Cerebellar cortex (tissue), 1 donor: ENCODE measurements at regions not wholly inside any gene's neighbourhood (a gene's known extent, or its start where the extent isn't known, plus 50 kb on each side); places are given as distances from the start of the nearest gene placed in this dataset.

Experiments
- DNase-seq: peaks from one replicate; pipeline ENCODE4 v3.0.0-alpha.2; 2015; ENCODE audit warnings: low spot score

DNA sequence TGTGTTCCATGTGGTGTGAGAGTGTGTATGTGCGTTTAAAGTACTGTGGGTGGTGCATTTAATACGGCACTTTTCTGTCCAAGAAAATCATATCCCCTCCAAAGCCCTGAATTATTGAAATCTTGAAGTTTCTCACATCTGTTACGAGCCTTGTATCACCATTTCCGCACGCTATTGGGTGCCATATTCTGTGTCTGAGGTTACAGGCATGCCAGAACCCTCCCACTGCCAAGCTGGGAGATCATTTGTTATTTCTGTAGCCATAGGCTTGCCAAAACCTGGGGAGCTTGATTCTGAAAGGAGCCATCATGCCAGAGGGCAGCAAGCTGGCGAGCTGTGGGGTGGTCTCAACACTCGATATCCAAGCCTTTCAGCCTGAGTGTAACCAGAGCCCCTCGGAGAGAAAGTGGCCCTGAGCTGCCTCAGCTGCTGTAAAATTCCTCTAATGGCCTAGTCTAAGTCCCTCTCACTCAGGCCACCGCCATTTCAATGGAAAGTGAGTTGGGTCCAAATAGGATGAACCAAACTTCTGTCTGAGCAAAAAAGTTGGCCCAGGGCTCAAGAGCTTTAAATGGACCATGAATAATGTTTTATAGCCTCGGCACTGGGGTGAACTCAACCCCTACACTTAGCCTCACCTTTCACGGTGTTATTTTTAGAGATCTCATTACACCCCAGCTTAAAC lies 298.4 kb upstream of the DUSP10 start:
- no peak for DNase-seq

DNA sequence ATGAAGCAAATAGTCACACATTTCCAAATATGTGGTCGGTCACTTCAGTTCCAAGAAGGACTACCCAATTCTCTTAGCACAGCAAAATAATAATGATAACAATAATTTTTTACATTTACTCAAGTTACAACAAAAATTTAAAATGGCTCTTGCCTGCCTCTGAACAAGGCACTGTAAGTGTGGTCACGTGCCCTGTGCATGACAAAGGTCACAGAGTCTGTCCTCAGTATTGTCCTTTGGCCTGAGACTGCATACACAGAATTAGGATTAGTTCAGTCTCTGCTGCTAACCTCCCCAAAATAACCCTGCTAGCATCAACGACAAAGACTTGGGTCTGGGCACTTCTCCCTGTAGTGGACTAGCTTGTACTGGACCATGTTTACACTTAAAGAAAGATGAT lies 297.1 kb upstream of the DUSP10 start:
- no peak for DNase-seq

DNA sequence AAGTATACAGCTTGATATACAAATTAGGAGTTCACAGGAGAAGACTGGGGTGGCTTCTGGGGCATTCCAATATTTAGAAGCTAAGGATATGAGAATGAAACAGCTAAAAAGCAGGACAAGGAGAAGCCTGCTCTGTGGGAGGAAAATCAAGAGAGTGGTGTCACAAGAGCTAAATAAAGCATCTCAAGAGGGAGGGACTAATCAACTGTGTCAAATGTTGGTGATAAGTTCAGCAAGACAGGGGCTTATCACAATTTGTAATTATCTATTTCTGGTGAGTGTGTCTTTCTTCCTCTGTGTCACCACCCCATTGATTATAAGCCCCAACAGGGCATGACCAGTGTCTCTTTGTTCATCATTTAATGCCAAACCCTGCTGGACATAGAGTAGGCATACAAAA lies 295.8 kb upstream of the DUSP10 start:
- DNase-seq: no peak

DNA sequence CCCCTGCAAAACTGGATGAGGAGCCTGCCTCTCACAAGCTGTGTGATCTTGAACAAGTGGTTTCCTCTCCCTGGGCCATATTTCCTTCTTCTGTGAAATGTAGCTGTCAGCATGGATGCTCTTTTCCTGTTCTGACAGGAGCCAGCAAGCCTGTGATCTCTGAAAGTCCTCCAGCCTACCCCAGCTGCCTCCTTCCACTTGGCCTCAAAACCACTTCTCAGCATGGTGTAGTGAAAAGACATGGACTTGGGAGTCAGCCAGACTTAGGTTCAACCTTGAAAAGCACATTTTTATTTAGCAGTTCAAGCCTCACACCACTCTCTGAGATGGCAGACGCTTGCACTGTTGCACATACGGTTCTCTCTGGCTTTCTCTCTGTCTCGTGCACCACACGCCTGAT lies 292.9 kb upstream of the DUSP10 start:
- DNase-seq: peak; percentile 91

DNA sequence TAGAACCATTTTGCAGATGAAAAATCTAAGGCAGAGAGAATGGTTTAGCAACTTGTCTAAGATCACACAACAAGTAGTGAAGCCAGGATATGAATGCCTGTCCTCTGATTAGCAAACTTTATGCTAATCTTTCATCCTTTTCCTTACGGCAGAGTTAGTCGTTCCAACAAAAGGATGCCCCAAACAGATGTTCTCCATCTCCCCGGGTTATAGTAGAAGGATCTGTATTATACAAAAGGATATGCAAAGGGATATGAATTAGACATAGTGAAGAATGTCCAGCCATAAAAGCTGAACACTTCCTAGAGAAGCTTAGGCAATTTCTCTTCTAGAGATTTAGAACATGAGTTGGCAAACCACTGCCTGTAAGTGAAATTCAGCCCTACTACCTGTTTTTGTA lies 291.6 kb upstream of the DUSP10 start:
- DNase-seq: no peak

DNA sequence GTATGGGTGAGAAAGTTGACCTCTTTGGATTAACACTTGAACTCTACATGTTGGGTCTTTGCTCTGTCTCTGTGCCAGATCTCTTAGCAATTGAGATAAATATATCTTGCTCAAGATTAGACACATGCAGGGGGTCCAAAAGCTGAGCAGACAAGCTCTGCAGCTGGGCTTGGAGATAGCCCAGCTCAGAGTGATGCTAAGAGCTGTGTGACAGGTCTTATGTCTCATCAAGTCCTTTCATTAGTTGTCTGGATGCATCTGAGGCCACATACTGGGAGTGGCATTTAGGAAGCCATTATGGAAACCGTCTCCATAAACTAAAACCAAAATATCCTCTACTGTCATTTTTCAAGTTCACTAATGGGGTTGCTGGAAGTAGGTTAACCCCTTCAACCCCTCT lies 289.4 kb upstream of the DUSP10 start:
- DNase-seq: no peak

DNA sequence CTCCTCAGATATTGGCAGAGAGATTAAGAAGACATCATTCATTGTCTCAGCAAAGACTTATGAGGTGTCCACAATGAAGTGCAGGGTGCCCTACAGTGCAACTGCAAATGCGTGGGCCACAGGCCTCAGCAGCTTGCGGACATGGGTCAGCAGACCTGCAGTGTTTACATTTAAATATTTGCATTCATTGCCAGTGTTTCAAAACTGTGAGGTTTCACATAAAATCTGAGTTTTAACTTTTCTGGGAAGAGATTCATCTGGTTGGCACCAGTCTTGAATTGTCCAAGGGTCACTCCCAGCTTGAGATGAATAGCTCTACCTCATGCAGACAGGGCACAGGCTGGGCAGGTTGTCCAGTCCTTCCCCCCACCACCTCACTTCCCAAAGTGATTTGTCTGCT lies 286.8 kb upstream of the DUSP10 start:
- DNase-seq: no peak

DNA sequence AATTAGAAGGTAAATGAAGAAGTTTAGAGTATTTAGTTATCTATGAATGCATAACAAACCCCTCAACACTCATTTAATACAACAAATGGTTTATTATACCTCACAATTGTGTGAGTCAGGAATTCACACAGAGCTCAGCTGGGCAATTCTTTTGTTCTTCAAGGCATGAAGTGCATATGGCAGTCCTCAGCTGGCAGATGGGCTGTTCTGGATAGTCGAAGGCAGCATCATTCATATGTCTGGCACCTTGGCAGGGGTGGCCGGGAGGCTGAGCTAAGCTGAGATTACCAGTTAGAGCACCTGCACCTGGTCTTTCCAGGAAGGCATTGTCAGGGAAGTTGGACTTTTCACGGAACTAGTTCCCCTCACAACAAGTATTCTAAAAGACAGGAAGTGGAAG lies 286.2 kb upstream of the DUSP10 start:
- peak; percentile 13 for DNase-seq

DNA sequence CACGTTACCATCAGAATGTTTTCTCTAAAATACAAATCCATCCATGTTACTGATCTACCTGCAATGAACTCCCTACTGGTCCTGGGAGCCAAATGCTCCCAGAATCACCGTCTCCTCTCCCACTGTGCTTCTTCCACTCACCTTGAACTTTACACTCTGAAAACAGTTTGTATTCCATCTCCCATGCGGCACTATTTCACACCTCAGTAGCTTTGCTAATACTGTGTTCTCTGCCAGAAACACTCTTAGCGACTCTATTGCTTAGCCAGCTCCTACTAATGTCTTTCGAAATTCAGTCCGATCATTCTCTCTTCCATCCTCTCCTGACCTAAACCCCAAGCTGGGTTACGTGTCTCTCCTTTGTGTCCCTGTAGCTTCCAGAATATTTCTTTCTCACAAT lies 284.4 kb upstream of the DUSP10 start:
- no peak for DNase-seq

DNA sequence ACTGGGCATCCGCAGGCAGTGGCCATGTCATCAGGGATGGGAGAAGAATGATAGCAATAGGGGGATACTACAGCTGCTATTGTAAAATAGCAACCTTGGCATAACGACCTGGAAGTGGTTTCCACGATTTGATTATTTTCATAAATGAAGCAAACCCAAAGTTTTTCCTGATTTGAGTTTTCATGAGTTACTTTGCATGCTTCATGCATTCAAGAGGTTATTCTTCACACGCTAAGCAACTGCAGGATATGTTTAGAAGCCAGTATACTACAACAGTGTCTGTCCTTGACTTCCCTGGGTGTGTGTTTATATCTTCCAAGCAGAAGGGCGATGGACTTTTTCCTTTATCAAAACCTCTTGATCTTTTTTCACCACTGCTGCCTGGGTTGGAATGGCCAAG lies 281.1 kb upstream of the DUSP10 start:
- no peak for DNase-seq

DNA sequence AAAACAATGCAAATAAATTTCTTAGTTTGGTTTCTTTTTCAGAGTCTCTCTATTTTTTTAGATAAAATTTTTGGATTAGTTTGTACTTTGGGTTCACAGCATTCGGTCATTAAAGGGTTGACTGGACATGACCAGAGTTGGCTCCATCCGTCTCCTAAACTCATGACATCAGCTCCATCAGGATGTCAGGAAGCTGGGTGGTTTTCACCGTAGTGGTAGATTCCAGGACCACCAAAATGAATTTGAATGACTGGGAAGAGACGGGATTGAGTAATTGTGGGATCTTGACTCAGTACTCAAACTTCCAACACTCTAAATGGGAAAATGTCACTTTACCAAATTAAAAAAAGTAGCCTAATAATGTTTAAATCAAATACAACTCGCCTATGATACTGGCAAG lies 279.2 kb upstream of the DUSP10 start:
- DNase-seq: no peak

DNA sequence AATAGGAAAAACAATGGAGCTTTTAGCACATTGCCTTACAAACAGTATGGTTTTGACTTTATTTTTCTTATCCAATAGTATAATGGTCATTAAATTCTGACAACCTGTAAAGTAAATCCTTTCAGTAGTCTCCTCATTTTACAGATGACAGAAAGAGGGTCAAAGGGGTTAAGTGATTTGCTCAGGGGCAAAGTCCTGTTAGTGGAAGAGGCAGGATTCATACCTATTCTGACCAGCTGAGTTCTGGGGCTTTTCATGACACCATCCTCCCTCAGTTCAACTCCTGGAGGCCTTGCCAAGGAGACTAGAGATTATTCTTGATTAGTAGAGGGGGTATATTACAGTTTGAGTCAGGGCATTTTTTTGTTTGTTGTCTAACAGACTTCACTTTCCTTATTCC lies 278.7 kb upstream of the DUSP10 start:
- DNase-seq: no peak

DNA sequence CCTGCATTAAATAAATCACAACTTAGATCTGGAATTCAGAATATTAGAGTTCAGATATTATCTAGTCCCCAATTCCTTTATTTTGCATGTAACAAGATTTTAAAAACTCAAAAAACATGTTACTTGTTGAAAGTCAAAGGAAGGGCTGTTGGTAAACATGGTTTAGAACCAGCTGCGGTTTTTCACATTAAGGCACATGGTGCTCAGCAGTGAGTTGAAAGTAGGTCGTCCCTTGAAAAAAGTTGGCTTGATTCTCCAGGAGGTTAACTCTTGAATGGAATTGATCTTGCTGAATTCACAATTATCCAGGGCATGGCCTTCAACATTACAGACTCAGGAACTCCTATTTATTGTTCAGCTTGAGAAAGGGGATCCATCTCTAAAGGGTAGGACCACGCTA lies 277.1 kb upstream of the DUSP10 start:
- DNase-seq: no peak

DNA sequence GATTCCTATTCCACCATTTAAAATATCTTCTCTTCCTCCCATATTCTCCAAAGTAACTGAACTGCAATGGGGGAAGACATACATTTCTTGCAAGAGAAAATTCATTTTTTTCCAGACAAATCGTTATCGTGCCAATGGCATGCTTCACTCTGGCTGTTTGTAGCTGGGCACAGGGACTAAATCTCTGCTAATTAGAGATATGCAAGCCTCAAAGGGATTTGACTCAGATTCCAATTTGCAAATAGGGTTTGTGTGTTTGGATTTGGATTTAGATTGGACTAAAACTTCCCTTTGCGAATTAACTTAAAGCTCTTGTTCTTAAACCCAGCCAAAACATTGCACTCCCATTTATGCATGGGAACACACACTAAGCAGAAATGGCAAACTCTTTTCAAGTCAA lies 276.2 kb upstream of the DUSP10 start:
- no peak for DNase-seq

DNA sequence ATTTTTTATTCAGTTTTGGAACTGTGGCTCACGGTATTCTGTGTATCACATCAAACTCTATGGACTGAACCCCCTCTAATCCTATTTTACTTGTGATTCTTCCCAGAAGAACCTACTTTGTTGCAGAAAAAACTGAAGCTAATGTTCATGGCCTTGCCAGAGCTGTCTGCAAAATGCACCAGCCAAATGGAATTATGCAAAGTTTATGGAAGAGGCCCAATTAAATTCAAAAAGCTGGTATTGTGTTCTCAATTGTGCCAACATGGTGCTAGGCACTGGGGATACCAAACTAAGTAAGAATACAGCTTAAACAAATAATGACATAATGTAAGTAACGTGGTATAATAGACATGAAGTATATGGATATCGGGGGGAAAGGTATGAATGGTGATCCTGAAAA lies 273.8 kb upstream of the DUSP10 start:
- DNase-seq: no peak

DNA sequence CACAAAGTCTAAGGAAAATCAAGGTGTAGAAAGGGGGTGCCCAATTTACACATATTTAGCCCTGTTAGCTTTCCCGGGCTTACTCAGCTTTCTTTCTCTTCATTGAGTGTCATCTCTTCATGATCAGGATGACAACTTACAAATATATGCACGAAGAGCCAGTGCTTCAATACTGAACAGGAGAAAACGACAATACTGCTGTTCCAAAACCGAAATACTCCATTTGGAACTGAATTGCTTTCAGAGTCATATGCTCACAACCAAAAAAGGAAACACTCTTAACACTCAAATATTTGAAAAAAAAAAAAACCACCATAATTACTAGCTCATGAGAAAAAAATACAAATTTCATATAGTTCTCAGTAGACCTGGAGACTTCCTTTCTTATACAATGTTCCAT lies 272.1 kb upstream of the DUSP10 start:
- DNase-seq: no peak

DNA sequence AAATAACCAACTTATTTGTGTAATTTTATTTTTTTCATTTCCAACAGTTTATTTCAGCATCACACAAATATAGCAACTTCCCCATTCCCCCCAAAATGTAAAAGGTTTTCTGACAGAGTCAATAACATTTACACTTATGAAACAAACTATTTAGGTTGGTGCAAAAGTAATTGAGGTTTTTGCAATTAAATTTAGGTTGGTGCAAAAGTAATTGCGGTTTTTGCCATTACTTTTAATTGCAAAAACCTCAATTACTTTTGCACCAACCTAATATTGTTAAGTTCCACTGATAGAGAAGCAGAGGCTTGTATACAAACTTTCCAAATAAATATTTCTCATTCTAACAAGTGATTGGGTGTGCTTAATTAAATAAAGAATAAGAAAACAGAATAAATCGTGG lies 270.9 kb upstream of the DUSP10 start:
- DNase-seq: no peak

DNA sequence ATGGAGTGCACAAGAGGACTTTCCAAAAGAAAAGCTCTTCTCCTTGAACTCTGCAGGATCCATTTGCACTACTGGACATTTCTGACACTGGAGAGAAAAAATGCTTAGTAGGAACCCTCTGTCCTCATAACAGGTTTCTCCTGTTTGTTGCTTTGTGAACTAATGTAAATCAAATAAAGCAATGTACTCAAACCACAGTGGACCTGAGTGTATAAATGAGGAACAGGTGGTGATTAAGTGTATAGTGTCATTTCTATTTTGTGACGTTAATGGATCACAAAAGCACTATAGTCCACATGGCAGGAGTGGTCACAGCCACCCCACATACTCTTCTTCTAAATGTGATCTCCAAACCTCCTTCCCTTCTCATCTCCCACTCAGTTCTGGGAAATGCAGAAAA lies 268.4 kb upstream of the DUSP10 start:
- no peak for DNase-seq

DNA sequence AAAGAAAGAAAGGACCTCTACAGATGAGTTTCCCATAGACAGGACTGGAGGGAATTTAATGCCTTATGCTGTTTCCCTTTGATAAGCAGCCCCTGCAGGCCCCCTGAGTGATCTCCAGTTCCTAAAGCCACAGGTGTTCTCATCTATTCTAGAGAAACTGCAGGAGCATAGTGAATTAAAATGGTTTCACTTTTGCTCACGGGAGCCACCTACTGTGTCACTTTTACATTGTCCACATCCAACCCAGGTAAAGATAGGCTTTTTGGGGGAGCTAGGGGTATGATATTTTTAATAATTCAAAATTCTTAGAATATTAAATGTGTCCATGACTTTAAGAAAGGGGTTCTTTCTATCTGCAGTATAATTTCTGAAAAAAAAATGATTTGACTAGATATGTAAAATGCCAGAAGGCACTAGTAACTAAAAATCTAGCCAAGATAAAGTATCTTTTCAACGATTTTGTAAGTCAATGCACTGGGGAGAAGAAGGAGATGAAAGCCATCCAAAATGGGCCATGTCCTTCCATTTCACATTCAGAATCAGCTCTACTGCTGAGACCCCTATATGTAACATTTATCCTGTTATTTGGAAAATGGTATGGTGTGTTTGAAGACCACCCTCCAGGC lies 267.3 kb upstream of the DUSP10 start:
- DNase-seq: no peak

DNA sequence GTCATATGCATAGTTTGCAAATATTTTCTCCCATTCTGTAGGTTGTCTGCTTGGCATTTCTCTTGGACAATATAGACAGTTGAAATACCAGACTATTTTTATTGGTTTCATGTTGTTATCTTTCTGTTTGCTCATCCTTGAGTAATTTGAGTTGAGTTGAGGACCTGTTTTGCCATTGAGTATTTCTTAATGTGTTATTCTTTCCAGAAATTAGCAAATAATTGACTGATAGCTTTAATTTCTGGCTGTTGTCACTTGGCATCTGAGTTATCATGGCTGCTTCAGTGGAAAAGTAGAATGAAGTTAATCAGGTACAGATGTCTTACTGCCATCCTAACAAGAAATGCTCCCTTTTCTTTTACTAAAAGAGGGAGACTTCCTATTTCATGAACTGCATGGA lies 264.8 kb upstream of the DUSP10 start:
- no peak for DNase-seq

DNA sequence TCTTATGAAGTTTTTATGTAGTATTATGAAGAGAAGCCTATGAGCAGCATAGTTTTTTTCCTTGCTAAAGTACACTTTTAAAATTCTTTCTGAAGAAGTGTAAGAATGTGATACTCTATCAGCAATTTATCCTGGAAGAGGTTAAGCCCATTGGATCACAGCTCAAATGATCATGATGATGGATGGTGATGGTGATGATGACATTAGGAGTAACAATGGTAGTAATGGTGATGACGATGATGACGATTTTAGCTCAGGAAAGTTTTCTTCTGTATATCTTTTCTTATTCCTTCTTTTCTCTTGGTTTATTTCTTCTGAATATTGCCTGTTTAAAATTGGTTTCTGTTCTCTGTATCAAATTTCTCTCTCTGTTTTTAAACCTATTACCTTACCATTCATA lies 262.9 kb upstream of the DUSP10 start:
- DNase-seq: no peak

DNA sequence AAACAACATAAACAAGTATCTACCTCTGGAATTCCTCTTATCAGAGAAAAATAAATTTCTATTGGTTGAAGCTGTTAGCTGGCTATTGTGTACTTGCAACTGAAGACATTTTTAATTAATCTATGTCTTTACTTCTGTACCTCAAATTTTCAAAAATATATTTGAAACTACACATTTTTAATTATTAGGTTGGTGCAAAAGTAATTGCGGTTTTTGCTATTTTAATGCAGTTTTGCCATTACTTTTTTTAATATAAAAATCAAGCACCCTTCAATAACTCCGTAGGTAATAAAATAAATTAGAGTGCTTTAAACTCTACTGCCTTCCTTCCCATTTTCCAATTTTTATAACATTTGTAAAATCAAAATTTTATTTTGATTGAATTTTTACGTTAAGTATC lies 262.1 kb upstream of the DUSP10 start:
- no peak for DNase-seq

DNA sequence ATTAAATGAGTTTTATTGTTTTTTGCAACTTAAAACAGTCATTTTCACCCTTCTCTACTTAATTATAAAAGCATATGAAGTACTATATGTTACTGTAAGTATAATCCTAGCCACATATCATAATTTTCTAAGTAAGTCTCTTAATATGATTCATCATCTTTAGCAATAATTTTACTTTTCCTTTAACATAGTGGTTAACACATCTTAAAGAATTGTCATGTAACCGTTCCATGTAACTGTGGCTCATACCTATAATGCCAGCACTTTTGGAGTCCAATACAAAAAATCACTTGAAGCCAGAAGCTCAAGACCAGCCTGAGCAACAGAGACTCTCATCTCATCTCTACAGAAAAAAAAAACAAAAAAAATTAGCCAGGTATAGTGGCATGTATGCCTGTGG lies 260.6 kb upstream of the DUSP10 start:
- DNase-seq: no peak

DNA sequence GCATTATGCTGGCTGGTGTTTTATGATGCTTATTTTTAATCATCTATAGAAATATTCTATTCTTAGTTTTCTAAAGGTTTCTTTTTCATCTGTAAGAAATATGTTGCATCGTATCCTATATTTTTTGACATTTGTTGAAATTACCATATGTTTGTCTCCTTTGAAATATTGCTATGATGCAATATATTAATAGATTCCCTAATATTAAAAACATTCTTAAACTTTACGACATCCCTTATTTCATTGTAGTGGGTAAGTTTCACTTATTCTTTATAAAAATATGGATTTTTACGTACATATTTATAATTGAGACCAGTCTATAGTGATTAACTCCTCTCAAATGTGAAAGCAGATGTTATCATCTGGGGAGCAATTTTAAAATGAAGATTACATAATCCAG lies 258.2 kb upstream of the DUSP10 start:
- DNase-seq: no peak
